COR-L47 (cell line): ENCODE measurements at regions not wholly inside any gene's neighbourhood (a gene's known extent, or its start where the extent isn't known, plus 50 kb on each side); places are given as distances from the start of the nearest gene placed in this dataset.
A peak's percentile ranks its signal among the peaks of the same experiment; 100 is the strongest.

Experiments used
- DNase-seq: peaks from one replicate; lab custom pipeline; 2025; lab: John Stamatoyannopoulos, UW

DNA sequence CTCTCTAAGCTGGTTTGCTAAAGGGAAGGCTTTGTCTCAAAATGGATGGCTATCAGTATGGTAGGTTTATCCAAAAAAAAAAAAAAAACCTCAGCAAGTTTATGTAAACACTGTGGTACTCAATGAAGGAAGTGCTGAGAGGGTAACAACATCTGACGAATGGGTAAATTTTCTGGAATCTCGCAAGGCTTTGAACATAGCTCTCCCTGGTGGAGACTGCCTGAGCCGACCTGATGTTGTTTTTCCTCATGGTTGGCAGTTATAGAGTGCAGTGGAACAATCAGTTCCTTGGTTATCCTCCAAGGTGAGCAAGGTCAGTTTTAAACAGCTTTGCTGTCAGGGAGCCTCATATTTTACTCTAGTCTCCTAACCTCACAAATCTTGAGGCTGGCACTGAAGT, 94.6 kb downstream of the ZPLD1 start:
- peak; percentile 71 for DNase-seq

DNA sequence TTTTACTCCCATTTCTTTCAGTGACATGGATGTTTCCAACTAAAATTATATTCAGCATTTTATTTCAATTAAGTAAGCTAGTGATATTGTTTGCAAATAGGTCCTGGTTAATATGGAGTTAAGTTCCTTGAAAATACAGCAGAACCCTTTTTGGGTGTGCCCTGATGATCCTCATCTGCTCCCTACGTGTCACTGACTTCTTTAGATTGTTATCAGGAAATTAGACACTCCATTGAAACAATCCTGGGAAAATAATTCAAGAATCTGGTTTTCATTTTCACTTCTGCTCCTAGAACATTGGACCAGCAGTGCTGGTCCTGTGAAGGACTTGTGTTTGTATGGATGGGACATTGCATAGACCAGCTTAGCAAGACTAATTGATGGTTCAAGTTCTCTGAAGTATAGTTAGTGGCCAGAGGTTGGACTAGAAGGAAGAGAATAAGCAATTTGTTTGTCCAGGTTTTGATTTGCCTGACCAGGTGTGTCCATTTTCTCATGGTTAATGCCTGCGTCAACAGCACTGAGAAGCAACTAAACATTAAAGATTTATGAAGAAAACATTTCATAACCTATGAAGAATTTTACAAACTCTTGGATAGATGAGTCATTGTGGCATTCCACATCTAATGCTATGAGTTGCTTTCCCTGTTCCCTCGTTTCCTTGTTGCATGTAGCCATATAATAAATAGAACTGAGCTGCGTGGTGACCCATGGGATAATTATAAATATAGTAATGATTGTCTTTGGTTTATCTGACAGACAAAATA, 95.8 kb downstream of the ZPLD1 start:
- DNase-seq, result no peak

DNA sequence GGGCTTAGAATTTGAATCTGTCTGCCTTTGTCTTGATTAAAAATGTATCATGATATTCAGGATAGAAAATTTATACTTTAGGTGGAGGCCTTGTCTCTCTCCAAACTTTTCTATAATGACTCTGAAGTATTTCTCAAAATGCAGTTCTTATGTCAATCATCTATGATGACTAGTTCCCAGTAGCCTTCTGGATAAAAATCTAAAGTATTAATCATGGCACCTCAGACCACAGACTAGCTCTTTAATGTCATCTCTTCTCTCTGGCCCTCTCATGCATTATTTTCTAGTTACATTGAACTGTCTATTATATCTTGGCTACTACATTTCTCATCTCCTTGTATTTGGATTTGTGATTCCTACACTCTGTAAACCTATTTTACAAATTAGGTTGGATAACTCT, 96.9 kb downstream of the ZPLD1 start:
- DNase-seq, result no peak

DNA sequence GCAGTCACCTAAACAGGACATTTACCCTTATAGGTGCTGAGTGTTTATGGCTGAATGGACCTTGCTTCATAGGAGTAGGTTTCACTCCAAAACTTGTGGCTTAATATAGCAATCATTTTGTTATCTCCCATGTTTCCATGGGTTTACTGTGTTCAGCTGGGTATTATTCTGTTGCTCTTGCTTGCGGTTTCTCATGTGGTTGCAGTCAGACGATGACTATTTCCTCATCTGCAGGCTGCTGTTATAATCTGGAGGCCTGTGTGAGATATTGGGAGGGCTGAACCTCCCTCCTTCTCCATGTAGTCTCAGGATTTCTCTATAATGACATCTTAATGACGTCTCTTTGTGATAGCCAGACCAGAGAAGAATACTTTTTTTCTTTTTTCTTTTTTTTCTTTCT, 98.1 kb downstream of the ZPLD1 start:
- no peak for DNase-seq

DNA sequence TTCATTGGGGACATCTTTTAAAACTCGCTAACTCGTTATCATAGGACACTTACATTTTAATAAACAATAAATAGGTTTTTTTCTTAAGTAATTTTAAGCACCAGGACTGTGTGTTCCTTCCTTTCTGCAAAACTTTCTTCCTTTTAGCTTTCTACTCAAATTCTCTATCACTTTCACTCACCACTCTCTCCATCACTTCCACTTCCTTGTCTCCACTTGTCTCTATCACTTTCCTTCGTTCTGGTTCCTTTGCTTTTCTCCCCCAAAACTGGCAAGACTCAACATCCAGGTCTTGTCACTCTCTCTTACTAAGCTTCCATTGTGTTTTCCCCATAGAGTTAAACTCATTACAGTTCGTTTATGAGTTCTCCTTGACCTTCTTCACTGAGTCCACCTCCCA, 99.0 kb downstream of the ZPLD1 start:
- DNase-seq, result no peak

DNA sequence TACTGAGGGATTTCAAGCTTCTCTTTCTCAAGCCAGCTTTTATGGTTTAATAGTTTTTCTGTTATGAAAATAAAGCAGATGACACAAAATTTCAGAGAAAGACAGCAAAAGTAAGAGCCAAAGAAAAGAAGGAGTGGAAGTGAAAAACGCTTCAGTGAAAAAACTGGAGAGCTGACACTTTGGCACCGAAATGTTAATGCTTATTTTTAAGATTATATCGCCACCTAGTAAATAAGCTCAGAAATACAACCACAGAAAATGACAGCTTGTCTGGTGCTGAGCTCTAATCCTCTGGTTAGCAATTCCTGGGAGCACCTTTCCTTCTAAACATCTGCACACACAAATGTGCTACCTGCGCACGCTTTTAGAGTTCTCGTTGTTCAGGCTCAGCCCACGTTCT, 101.6 kb downstream of the ZPLD1 start:
- DNase-seq, result peak; percentile 87

DNA sequence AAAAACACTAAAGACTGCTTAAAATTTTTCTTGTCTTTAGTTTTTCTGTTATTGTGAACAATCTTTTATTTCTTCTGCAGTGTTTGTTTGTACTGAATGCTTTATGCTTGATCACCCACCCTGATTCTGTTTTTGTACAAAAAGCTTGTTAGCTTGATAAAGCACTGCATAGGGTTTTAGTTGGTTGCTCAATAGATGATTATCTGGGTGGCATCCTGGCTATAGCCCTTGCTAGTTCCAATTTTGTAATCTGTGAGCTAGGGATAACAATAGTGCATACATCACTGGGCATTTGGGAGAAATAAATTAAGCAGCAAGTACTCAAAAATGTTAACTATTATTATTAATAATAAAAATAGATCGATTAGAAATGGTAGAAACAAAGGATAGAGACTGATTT, 102.3 kb downstream of the ZPLD1 start:
- no peak for DNase-seq

DNA sequence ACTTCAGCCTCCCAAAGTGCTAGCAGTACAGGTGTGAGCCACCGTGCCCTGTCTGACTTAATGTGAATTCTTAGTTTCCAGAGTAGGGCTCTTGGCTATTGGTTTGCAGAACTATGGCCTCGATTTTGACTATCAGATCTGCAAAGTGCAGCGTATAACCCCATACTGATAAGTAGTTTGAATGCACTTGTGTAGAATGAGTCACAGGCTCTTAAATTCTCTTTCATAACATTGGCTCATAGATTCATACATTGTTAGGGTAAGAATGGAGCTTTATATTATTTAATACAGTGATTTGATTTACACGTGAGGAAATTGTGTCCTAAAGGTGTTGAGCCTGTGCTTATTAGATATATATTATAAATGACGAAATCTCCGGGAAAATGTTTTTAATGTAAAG, 109.9 kb downstream of the ZPLD1 start:
- DNase-seq, result no peak

DNA sequence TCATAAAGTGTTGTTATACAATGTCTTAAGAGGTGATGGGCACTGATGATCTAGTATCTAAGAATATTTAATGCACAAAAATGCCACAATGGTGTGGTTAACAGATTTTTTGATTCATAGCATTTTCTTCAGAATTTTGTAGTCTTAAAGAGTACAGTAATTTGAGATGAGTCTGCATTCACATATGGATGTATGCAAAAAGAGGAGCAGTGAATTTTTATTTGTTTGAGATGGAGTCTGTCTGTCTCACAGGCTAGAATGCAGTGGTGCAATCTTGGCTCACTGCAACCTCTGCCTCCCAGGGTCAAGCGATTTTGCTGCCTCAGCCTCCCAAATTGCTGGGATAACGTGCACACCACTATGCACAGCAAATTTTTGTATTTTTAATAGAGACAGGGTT, 110.5 kb downstream of the ZPLD1 start:
- DNase-seq, result no peak

DNA sequence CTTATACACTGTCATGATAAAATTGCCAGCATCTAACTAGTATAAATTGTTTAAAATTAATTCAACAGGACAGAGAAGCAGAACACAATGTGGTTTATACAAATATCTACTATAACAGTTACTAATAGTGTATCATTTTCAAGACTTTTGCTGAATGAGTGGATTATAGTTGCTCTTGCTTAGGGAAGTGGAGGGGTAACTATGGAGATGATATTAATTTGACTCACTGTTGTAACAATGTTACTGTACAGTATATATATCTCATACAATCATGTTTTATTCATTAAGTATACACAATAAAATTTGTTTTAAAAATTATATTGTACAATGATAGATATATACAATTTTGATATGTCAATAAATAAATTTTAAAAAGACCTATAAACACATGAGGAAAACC, 119.1 kb downstream of the ZPLD1 start:
- no peak for DNase-seq

DNA sequence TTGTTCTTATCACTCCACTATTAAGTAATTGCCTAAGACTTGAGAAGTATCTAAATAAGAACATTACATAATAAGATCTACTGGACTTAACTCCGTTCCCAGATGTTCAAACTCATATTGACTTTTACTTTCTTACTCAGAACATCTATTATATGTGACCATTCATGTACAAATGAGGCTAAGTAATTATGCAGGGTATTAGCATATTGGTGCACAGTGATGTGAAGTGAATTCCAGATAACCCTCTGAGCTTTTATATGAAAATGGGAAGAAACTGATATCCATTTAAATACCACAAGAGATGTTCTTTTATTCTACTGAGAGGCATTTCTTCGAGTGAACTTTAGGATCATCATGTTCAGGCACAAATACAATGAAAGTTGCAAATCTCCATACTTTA, 135.7 kb downstream of the ZPLD1 start:
- no peak for DNase-seq

DNA sequence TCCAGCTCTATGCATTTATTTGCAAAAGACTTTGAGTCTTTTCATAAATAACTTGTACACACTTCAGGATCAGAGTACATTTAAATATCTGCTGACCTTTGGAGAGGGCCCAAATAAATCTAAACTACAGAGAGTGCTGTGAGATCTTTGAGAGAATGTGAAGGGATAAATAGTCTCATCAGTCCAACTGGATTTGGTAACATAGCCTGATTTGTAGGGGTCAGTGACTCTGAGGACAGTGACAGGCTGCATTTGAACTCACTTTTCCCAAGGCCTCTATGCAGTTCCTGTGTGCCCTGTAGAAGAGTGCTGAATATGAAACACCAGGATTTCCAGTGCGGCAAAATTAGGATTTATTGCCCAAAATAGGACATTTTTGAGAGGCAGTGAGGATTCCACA, 136.2 kb downstream of the ZPLD1 start:
- no peak for DNase-seq

DNA sequence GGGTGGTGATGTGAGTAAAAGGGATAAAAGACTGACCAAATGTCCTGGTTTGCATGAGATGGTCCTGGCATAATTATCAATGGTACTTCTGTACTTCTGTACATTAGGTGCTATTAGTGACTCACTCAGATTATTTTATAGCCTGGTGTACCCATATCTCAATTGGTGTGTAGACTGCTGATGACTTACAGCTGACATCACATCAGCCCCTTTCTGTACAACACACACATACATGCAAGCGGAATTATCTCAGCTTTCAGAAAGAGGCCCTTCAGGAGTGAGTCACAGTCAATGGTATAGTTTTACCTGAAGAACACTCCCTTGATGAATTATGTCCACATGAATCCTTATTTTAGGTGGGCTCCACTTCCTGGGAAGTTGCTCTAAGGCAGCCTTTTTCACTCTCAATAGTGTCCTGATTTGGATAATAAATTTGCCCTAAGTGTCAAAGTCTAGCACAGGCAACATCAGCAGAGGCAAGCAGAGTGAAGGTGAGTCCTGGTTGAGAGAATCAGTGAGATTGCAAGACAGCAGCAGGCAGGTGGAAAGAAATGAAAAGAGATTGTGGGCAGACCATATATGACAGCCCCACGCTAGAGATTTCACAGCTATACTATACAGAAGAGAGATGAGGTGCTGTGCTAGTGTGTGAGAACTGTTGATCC, 137.0 kb downstream of the ZPLD1 start:
- no peak for DNase-seq

DNA sequence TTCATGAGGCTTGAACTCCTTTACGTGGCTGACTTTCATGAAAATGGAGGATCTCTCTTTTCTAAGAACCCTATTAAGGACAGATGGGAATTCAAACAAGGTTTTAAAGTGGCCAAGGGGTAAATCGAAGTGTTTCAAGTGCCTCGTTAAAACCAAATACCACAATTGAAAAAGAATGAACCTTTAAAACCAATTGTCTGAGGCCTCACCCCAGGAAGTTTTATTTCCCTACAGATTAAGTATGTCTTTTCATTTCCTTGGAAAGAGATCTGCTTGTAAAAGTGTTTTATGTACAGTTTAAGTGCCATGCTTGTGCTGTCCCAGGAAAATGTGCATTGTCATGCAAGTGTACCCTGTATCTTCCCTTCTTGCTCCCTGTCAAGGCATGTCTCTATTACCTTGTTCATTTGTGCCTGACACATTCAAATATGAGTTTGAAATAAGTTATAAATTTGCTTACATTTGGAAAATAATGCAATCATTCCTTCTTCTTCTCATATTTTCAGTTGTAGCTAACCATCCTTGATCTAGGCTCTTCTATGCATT, 138.7 kb downstream of the ZPLD1 start:
- DNase-seq, result no peak

DNA sequence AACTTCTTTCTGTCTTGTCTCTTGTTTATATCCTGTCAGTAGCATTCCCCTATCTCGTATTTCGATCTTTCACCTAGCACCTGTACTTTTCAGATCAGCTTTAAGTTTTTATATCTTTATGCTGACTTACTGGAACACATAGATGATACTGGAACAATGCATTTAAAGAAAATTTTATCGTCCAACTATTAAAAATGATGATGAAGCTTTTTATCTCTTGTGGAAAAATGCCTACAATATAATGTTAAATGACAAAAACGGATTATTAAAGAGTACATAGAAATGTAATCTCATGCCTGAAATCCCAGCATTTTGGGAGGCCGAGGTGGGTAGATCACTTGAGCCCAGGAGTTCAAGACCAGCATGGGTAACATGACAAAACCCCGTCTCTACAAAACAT, 139.5 kb downstream of the ZPLD1 start:
- no peak for DNase-seq

DNA sequence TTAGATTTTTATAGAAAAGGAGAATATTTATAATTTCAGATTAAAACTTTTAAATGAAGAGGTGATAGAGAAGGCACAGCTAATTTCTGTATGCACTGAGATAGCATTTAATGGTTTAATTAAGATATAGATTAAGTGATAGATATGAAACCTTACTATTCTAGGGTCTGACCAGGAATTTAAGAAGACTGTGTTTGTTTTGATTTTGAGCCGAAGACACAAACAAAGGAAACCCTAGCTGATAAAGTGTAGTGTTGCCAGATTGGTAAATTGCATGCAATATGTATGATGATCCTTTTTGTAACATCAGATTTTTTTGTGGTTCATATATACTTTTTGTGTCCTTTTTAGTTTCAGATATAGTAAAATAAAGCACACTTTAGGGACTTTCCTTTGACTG, 141.8 kb downstream of the ZPLD1 start:
- DNase-seq, result no peak

DNA sequence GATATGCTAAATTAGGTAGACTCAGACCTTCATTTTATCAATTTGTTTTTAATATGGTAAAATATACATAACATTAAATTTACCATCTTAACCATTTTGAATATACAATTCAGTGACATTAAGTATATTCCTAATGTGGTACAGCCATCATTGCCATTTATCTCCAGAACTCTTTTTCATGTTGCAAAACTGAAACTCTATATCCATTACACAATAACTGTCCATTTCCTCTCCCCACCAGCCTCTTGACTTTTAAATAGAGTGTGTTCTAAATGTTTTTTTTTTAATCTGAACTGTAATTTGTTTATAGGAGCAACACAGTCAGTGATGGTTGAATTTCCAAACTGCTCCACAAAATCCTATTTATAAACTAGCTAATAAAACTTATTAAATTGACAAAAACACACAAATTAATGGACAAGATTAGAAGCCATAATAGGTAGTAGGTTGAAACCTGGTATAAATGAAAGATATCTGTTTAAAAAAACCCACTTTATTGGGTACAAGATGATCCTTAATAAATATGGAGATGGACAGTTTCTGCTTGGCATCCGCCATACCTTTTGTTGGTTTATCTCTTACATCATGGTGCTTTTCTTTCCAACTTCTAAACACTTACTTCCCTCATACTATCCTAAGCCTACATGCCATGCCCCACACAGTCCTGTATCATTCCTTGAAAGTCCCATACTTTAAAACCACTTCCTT, 142.4 kb downstream of the ZPLD1 start:
- no peak for DNase-seq

DNA sequence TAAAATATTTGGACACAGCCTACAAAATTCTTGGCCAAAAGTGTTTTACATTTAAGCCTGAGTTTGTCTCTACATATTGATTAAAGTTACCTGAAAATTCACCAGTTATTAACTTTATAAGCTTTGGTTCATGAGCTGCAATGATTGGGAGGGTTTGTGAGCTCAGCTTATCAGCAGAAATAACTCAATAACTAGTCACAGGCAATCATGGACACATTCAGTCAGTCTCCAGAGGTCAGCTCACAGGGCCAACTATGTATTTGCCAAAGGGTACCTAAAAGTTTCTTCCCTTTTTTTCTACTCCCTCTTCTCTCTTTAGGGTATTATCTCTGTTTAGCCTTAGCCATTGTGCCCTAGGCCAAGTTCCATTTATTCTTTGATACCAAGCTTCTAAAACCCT, 145.9 kb downstream of the ZPLD1 start:
- DNase-seq, result no peak

DNA sequence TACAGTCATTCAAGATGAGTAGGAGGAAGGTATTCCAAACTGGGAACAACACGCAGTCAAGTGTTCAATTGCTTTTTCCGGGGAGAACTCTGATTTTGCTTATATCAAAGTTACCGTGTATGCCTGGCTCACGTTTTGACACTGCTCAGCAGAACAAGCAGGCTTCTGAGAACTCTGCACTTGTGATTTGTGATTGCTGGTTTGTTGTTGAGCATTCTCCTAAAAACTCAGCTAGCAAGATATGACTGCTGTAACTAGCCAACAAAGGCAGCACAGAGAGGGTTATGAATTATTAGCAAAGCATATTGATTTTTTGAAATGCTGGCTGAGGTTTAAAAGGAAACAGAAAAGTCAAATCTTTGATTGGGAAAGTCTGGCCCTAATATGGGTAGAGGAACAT, 151.7 kb downstream of the ZPLD1 start:
- DNase-seq, result no peak

DNA sequence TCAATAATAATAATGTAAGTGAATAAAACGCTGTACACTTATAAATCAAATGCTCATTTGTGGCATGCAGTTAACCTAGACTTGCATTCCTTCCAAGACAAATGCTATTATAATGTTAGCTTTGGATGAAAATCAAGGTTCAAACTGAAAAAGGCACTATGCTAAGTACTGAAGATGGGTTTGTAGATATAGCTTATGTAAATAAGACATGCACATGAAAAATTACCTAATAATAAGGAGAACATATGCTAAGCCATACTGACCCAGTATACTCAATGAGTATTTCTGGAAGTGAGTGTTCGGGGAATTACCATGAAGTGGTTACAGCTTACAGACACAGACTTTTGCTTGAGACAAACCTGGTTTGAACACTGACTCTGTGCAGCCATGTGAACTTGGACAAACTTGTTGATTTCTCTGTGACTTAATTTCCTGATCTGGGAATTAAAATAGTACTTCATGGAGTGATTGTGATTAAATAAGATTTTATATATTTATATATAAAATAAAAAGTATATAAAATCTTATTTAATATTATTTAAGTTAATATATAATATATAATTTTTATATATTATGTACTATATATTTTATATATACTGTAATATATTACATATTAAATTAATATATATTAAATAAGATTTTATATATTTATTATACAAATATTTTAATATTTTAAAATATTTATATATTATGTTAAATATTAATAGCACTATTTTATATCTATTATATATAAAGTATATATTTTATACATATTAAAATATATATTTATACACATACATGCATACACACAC, 159.2 kb downstream of the ZPLD1 start:
- no peak for DNase-seq

DNA sequence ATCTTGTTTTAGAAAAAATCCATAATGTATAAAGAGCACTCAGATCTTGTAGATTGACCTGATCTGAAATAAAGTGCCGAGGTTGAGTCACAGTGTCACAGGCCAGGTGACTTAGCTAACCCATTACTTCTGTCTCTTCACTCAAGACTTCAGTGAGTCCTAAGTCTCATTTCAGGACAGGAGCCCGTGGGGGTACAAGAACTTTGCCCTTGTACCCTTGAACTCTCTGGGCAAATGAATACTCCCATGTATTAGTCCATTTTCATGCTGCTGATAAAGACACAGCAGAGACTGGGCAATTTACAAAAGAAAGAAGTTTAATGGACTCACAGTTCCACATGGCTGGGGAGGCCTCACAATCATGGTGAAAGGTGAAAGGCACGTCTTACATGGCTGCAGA, 160.2 kb downstream of the ZPLD1 start:
- DNase-seq, result no peak
